Left renal cortex interstitium (tissue), 4 donors: ENCODE measurements at regions not wholly inside any gene's neighbourhood (a gene's known extent, or its start where the extent isn't known, plus 50 kb on each side); places are given as distances from the start of the nearest gene placed in this dataset.

ENCODE experiments used
- DNase-seq, 4 donors: peaks; one replicate each; pipeline ENCODE4 v3.0.0-alpha.2; 2013; ENCODE audit warnings: low read depth in 4 of 4, low spot score in 2 of 4, missing footprints in 1 of 4

- DNase-seq = no peak
These were observed 2534.9 kb downstream of the PCDH7 start for GRCh38 chr4:33255094-33255493.

- DNase-seq = no peak
These were observed 2535.3 kb downstream of the PCDH7 start for GRCh38 chr4:33255507-33255906.

GRCh38 chr4:33262824-33263223 is 2542.7 kb downstream of the PCDH7 start:
- DNase-seq = no peak

GRCh38 chr4:33268776-33269175 is 2548.6 kb downstream of the PCDH7 start:
- DNase-seq = no peak

- no peak for DNase-seq
These were observed 2550.2 kb downstream of the PCDH7 start for GRCh38 chr4:33270403-33270802.

GRCh38 chr4:33272722-33273121 is 2552.6 kb downstream of the PCDH7 start:
- no peak for DNase-seq

- DNase-seq = no peak
These were observed 2563.6 kb downstream of the PCDH7 start for GRCh38 chr4:33283818-33284217.

- no peak for DNase-seq
These were observed 2576.8 kb downstream of the PCDH7 start for GRCh38 chr4:33296876-33297455.

GRCh38 chr4:33302321-33302720 is 2582.2 kb downstream of the PCDH7 start:
- no peak for DNase-seq

GRCh38 chr4:33306131-33306530 is 2586.0 kb downstream of the PCDH7 start:
- no peak for DNase-seq

GRCh38 chr4:33316033-33316432 is 2595.9 kb downstream of the PCDH7 start:
- no peak for DNase-seq

- DNase-seq = no peak
These were observed 2596.4 kb downstream of the PCDH7 start for GRCh38 chr4:33316578-33316977.

- DNase-seq = no peak
These were observed 2603.2 kb downstream of the PCDH7 start for GRCh38 chr4:33323393-33323792.

- DNase-seq = no peak
These were observed 2614.2 kb downstream of the PCDH7 start for GRCh38 chr4:33334416-33334815.

GRCh38 chr4:33339762-33340161 is 2619.6 kb downstream of the PCDH7 start:
- no peak for DNase-seq

- no peak for DNase-seq
These were observed 2620.0 kb downstream of the PCDH7 start for GRCh38 chr4:33340168-33340567.

GRCh38 chr4:33349376-33349775 is 2629.2 kb downstream of the PCDH7 start:
- DNase-seq = no peak

- DNase-seq = no peak
These were observed 2637.0 kb downstream of the PCDH7 start for GRCh38 chr4:33357121-33357520.

GRCh38 chr4:33369446-33369845 is 2649.3 kb downstream of the PCDH7 start:
- no peak for DNase-seq

GRCh38 chr4:33381816-33382215 is 2661.6 kb downstream of the PCDH7 start:
- no peak for DNase-seq

GRCh38 chr4:33386764-33387163 is 2666.6 kb downstream of the PCDH7 start:
- DNase-seq = no peak

- DNase-seq = no peak
These were observed 2670.8 kb downstream of the PCDH7 start for GRCh38 chr4:33390976-33391375.
